Breast epithelium (tissue), 3 donors: ENCODE measurements at regions not wholly inside any gene's neighbourhood (a gene's known extent, or its start where the extent isn't known, plus 50 kb on each side); places are given as distances from the start of the nearest gene placed in this dataset.

Experiments used
- CTCF ChIP-seq, 3 donors: fragments of 450-650 bp; IDR thresholded peaks; one replicate each; pipeline ENCODE4 v1.5.1; 2016 to 2017; ENCODE audit warnings: antibody characterized with exemption in 3 of 3, mild to moderate bottlenecking in 3 of 3, moderate library complexity in 3 of 3
- POLR2AphosphoS5 ChIP-seq, 3 donors: sonication (generic); formaldehyde crosslinking; IDR thresholded peaks; one replicate each; pipeline ENCODE4 v1.6.1; 2017; ENCODE audit warnings: antibody characterized with exemption in 3 of 3

- TF ChIP-seq CTCF (IDR thresholded peaks at IDR 0.05) (no peak), POLR2AphosphoS5 (IDR thresholded peaks at IDR 0.05) (no peak)
These were observed 1321.7 kb downstream of the TBC1D22A start for GRCh38 chr22:48084041-48084728.
